H1 (cell line): ENCODE measurements at regions not wholly inside any gene's neighbourhood (a gene's known extent, or its start where the extent isn't known, plus 50 kb on each side); places are given as distances from the start of the nearest gene placed in this dataset.

ENCODE experiments used
- BRCA1 ChIP-seq: IDR thresholded peaks from 2 replicates; pipeline ENCODE4 v1.6.1; 2012; ENCODE audit warnings: low read depth, low read length, improper control_type of control experiment
- CBX5 ChIP-seq: fragments of 300-800, 300-1000 bp; sonication (generic); IDR thresholded peaks from 2 replicates; pipeline ENCODE4 v1.7.1; 2016; ENCODE audit warnings: antibody characterized with exemption, low read length, low read depth
- CHD2 ChIP-seq: IDR thresholded peaks from 2 replicates; pipeline ENCODE4 v1.6.1; 2012; ENCODE audit warnings: low read length, improper control_type of control experiment
- CTBP2 ChIP-seq: IDR thresholded peaks from 2 replicates; pipeline ENCODE4 v1.7.0; 2011; ENCODE audit warnings: borderline replicate concordance, mild to moderate bottlenecking, moderate library complexity, mixed read lengths, low read length; ENCODE audit not compliant: insufficient read depth, insufficient read length
- SP4 ChIP-seq: IDR thresholded peaks from 2 replicates; pipeline ENCODE4 v1.6.1; 2012; ENCODE audit warnings: low read length, inconsistent platforms
- TF ChIP-seq, protein P1 (sequence below): IDR thresholded peaks from 2 replicates; pipeline ENCODE4 v1.6.1; 2012; ENCODE audit warnings: inconsistent platforms

DNA sequence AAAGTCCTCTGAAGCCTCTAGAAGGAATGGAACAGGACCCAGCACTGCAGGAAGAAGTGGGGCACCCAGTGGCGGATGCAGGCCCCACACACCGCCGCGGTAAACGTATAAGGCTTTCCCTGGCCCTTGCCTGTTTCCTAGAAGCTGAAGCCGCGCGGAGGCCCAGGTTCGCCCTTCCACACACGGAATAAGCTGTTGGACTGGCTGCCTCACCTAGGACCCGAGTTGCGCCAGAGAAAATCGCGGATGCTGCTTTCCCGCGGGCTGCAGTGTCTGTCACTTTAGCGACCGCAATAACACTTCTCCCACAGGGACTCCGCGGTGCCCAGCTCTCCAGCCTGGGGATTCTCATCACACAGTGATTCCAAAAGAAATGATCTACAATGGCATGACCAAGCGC lies 1736.9 kb downstream of the TP53TG3F start (continued):
- TF ChIP-seq CTBP2 = no peak
- no peak for TF ChIP-seq CBX5
- no peak for TF ChIP-seq CHD2
- TF ChIP-seq BRCA1 = no peak
- no peak for TF ChIP-seq SP4
- TF ChIP-seq, protein P1, sequence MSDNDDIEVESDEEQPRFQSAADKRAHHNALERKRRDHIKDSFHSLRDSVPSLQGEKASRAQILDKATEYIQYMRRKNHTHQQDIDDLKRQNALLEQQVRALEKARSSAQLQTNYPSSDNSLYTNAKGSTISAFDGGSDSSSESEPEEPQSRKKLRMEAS = no peak
